ENCODE measurements at regions not wholly inside any gene's neighbourhood (a gene's known extent, or its start where the extent isn't known, plus 50 kb on each side); places are given as distances from the start of the nearest gene placed in this dataset.
A peak's percentile ranks its signal among the peaks of the same experiment; 100 is the strongest.
"Not testable (repeated sequence)": the region's sequence is repeated elsewhere in the genome, so short reads cannot be mapped to it uniquely, and the experiment has no call there.

DNA sequence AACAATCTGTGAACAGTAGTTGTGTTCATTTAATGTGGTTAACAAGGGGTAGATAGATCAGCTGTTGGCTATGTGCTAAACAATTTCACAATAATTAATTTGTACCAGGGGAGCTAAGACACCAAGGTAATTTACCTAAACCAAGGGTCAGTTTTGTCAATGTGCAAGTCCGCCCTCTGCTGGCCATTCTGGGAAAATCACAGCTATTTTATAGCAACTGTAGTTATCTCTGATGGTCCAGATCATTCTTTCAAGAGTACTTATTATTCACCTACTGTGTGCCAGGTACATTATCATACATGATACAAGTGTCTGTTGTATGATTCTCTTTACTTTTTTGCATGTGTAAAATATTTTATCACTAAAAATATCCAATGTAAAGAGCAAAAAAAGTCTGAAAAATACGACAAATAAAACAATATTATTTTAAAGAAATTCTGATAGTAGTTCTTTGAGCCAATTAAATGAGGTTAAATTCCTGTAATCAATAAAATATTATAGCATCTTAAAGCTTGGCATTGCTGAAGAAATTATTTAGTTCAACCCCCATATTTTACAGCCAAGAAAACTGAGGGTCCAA lies 312.3 kb upstream of the FAM78B start:
- Mint-ChIP-seq H3K27me3 (no peaks in the 10 kb centered on the region), H3K4me1 (no peaks in the 10 kb centered on the region), H3K4me3 (no peak overlapping the region), H3K27ac (no peak overlapping the region), H3K9me3 (no peaks in the 10 kb centered on the region), H3K36me3 (no peaks in the 10 kb centered on the region)
- peak; percentile 70 for DNase-seq
- CTCF ChIA-PET: interaction anchor here (0.6 to 4.6 kb wide), 12 partner anchors 10 to 1079 kb away, joined by 3 to 59 read pairs (median 4); no protein-coding TSS in a partner anchor

DNA sequence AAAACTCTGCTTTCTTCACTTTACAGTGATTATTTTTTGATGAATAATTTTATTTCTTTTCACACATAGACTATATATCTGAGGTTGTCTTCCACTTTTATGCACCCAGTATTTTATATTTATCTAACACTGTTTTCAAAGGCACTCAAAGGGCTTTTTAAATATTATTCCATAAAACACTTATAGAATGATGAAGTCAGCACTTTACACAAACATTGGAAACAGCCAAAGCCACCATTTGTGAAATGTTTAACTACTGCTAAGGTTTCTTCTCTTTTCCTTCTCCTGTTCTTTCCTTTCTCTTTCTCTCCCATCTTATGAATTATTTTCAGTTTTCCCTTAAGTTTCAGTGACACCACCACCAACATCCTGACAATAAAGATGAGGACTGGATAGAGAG lies 317.7 kb upstream of the FAM78B start:
- Mint-ChIP-seq H3K4me1 (peaks cover 12% of the 10 kb centered on the region), H3K36me3 (no peaks in the 10 kb centered on the region), H3K27ac (no peak overlapping the region), H3K4me3 (no peak overlapping the region), H3K9me3 (no peaks in the 10 kb centered on the region), H3K27me3 (no peaks in the 10 kb centered on the region)
- no peak for DNase-seq
- CTCF ChIA-PET: no interaction called here

DNA sequence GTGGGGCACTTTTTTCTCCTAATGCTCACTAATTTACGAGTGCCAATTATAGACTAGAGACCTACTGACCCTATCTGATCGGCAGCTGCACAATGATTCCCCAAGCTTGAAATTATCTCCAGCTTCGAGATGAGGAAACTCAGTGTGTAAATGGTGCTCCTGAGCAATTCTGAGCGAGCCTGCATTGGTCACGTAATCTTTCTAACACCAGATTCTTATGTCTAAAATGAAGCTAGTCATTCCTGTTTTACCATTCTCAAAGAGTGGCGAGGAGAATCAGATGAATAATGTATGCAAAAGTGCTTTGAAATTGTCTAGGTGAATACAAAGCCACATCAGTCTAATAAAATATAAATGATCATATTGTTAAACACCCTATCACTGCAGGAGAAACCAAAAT lies 318.1 kb upstream of the FAM78B start:
- Mint-ChIP-seq H3K36me3 (no peaks in the 10 kb centered on the region), H3K27me3 (no peaks in the 10 kb centered on the region), H3K27ac (no peak overlapping the region), H3K9me3 (no peaks in the 10 kb centered on the region), H3K4me1 (peaks cover 12% of the 10 kb centered on the region), H3K4me3 (no peak overlapping the region)
- CTCF ChIA-PET: no interaction called here
- no peak for DNase-seq

DNA sequence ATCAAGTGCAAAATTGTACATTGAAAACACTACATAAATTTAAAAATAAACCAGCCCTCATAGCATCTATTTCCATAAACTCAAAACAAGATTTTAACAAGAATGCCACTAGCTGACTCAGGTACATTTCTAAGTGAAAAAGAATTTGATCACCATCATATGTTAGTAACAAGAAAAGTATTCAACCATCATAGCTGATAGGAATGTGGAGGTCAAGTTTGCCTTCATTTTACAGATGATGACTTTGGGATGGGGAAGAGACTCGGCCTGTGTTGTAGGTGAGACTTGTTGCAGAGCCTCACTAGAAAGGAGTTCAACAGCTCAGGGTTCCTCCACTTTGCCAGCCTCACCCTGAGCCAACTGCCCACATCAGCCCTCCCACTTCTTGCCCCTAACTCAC lies 318.8 kb upstream of the FAM78B start:
- Mint-ChIP-seq H3K27ac (no peak overlapping the region), H3K4me1 (peaks cover 12% of the 10 kb centered on the region), H3K9me3 (no peaks in the 10 kb centered on the region), H3K36me3 (no peaks in the 10 kb centered on the region), H3K27me3 (no peaks in the 10 kb centered on the region), H3K4me3 (no peak overlapping the region)
- CTCF ChIA-PET: no interaction called here
- DNase-seq: no peak

DNA sequence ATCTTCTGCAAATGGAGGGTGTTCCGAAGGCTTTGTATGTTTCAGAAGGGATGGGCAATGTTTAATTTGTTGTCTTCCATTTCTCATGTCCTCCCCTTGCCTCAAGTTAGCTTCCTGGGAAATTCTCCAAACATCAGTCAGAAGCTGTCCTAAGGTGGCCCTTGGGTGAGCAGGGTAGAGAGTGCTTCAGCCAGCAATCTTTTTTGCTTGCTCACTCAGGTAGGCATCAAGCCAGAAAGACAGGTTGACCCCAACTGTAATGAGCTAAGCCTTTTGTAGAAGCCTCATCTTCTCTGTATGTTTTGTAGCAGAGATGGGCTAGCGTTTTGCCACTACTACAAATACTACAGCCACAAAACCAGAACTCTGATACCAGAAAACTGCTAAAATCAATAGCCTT lies 321.5 kb upstream of the FAM78B start:
- no peak overlapping the region for H3K27ac Mint-ChIP-seq

DNA sequence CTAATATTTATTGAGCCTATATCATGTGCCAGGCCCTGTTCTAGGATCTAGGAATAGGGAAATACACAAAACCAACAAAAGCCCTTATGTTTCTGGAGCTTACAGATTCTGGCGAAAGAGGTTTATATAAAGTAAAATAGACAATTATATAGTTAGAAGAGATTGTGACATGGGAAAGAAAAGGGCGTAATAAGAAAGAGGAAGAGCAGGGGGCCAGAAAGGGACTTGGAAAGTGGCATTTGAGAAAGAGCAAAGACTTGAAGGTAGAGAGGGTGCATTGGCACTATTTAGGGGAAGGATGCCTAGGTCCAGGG lies 322.5 kb upstream of the FAM78B start:
- CTCF ChIA-PET: interaction anchor here (1.1 to 2.5 kb wide), 4 partner anchors 9 to 387 kb away, joined by 3 to 15 read pairs (median 4); partner anchors contain the start of gene TADA1
- Mint-ChIP-seq H3K27me3 (peaks cover 10% of the 10 kb centered on the region), H3K36me3 (no peaks in the 10 kb centered on the region), H3K4me1 (peaks cover 12% of the 10 kb centered on the region), H3K4me3 (no peak overlapping the region), H3K9me3 (peaks cover 4% of the 10 kb centered on the region), H3K27ac (no peak overlapping the region)
- DNase-seq: no peak

More for the DNA sequence above, 321.5 kb upstream of the FAM78B start:
- Mint-ChIP-seq H3K4me1 (peaks cover 12% of the 10 kb centered on the region), H3K36me3 (no peaks in the 10 kb centered on the region), H3K27me3 (peaks cover 10% of the 10 kb centered on the region), H3K4me3 (no peak overlapping the region), H3K9me3 (peaks cover 4% of the 10 kb centered on the region)
- CTCF ChIA-PET: interaction anchor here (2.5 kb wide), 1 partner anchor 9 kb away, joined by 15 read pairs; no protein-coding TSS in a partner anchor
- no peak for DNase-seq

DNA sequence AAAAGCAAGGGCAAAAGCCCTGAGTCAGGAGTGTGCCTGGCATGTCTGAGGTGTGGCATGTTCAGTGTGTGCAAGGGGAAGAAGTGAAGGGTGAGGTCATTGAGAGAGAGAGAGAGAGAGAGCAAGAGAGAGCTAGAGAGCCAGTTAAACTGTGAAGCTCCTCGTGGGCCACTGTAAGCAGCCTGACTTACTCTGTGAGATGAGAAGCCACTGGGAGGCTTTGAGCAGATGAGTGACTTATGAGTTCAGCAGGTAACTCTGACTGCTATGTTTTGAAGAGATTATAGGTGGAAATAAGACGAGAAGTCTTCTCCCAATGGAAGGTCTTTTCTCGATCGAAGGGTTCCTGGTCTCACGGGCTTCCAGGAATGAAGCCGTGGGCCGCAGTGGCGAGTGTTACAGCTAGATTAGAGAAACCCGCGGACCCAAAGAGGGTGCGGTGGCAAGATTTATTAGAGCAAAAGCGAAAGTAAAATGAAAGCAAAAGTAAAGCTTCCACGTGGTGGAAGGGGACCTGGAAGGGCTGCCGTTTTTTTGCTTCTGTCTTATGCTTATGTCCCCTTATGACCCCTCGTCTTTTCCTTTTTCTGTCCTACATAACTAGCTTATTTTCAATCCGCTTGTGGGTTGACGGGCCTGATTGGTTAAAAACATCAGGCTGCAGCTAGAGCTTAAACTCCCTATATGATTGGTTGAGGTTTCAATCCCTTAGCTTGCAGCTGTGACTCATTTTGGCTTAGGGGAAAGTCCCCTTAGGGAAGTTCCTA lies 323.1 kb upstream of the FAM78B start:
- H3K27ac Mint-ChIP-seq: no peak overlapping the region
- peaks cover 10% of the 10 kb centered on the region for H3K27me3 Mint-ChIP-seq
- DNase-seq: peak; percentile 61
- no peaks in the 10 kb centered on the region for H3K36me3 Mint-ChIP-seq
- no peak overlapping the region for H3K4me3 Mint-ChIP-seq
- peaks cover 12% of the 10 kb centered on the region for H3K4me1 Mint-ChIP-seq
- H3K9me3 Mint-ChIP-seq: peaks cover 4% of the 10 kb centered on the region
- CTCF ChIA-PET: interaction anchor here (1.1 to 2.5 kb wide), 4 partner anchors 9 to 387 kb away, joined by 3 to 15 read pairs (median 4); partner anchors contain the start of gene TADA1

DNA sequence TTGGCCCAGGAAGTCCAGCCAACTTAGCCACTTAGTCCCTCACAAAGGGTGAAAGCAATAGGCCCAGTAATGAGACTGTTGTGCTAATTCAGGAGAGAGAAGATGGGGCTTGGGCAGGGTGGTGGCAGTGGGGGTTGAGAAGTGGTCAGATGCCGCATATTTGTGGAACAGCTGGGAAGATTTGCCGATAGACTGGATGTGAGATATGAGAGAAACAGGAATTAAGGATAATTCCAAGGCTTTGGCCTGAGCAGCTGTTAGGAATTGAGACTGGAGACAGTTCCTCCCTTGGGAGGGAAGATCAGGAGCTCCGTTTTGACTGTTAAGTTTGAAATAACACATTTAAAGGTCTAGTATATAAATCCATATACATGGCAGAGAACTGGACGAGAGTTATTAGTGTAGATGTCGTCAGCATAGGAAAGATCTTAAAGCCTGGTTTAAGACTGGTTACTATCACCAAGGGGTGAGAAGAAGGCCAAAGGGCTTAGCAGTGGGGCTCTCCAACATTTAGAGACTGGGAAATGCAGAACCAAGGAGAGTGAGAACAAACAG lies 323.7 kb upstream of the FAM78B start:
- no peak for DNase-seq
- no peaks in the 10 kb centered on the region for H3K36me3 Mint-ChIP-seq
- H3K4me3 Mint-ChIP-seq: no peak overlapping the region
- H3K4me1 Mint-ChIP-seq: peaks cover 12% of the 10 kb centered on the region
- CTCF ChIA-PET: interaction anchor here (1.1 to 2.5 kb wide), 4 partner anchors 10 to 386 kb away, joined by 3 to 15 read pairs (median 4); partner anchors contain the start of gene TADA1
- peaks cover 10% of the 10 kb centered on the region for H3K27me3 Mint-ChIP-seq
- H3K27ac Mint-ChIP-seq: no peak overlapping the region
- peaks cover 4% of the 10 kb centered on the region for H3K9me3 Mint-ChIP-seq

DNA sequence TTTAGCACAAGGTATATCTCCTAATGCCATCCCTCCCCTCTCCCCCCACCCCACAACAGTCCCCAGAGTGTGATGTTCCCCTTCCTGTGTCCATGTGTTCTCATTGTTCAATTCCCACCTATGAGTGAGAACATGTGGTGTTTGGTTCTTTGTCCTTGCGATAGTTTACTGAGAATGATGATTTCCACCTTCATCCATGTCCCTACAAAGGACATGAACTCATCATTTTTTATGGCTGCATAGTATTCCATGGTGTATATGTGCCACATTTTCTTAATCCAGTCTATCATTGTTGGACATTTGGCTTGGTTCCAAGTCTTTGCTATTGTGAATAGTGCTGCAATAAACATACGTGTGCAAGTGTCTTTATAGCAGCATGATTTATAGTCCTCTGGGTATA lies 327.0 kb upstream of the FAM78B start:
- CTCF ChIA-PET, H3K27ac Mint-ChIP-seq, H3K4me3 Mint-ChIP-seq, DNase-seq, H3K4me1 Mint-ChIP-seq, H3K9me3 Mint-ChIP-seq, H3K36me3 Mint-ChIP-seq: not testable (repeated sequence)
- peaks cover 13% of the 10 kb centered on the region for H3K27me3 Mint-ChIP-seq

DNA sequence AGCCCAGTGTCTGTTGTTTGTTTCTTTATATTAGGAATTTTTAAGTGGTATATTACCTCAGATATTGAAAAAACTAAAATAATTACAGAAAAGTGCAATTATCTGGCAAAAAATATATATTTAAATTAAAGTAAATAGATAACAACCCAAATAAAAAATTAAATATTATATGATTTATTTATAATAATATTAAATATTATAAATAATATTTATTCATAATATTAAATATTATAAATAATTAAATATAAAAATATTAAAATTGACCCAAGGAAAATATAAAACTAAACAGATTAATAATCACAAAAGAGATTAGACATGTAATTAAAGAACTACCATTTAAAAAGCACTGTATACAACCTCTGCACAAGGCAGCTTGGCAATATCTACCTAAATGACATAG lies 331.9 kb upstream of the POGK start:
- Mint-ChIP-seq H3K27ac (no peak overlapping the region), H3K27me3 (no peaks in the 10 kb centered on the region), H3K36me3 (no peaks in the 10 kb centered on the region), H3K4me3 (no peak overlapping the region), H3K4me1 (no peaks in the 10 kb centered on the region), H3K9me3 (no peaks in the 10 kb centered on the region)
- DNase-seq: no peak
- CTCF ChIA-PET: no interaction called here

DNA sequence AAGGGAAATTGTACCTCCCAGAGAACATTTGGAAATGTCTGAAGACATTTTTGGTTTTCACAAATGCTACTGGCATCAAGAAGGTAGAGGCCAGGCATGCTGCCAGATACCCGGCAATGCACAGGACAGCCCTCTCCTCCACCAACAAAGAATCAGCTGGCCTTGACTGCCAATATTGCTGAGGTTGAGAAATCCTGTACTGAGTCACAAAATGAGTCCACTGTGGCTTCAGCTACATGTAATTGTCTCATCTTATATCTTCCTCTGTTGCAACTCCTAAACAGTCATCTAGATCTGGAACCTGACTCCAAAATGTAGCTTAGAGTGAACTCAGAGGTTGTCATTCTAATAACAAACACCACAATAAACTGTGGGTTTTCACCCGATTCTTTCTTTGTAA lies 327.5 kb upstream of the POGK start:
- H3K4me3 Mint-ChIP-seq: no peak overlapping the region
- peaks cover 3% of the 10 kb centered on the region for H3K27me3 Mint-ChIP-seq
- H3K4me1 Mint-ChIP-seq: no peaks in the 10 kb centered on the region
- H3K36me3 Mint-ChIP-seq: no peaks in the 10 kb centered on the region
- H3K9me3 Mint-ChIP-seq: no peaks in the 10 kb centered on the region
- no peak overlapping the region for H3K27ac Mint-ChIP-seq
- CTCF ChIA-PET: no interaction called here
- no peak for DNase-seq

DNA sequence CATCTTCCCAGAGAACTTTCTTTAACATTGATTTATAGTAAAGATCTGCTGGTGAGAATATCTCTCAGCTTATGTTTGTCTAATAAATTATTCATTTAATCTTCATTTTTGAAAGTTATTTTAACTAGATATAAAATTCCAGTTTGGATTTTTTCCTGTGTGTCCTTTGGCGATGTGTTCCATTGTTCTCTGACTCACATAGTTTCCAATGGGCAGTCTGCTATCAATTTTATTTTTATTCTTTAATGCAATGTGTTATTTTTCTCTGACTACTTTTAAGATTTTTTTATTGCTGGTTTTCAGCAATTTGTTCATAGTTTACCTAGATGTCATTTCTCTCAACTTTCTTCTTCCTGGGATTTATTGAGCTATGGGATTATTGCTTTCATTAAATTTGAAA lies 325.2 kb upstream of the POGK start:
- CTCF ChIA-PET: interaction anchor here (0.6 kb wide), 1 partner anchor 297 kb away, joined by 3 read pairs; no protein-coding TSS in a partner anchor
- H3K27me3 Mint-ChIP-seq: peaks cover 3% of the 10 kb centered on the region
- H3K4me3 Mint-ChIP-seq: no peak overlapping the region
- no peak overlapping the region for H3K27ac Mint-ChIP-seq
- DNase-seq: no peak
- H3K9me3 Mint-ChIP-seq: no peaks in the 10 kb centered on the region
- no peaks in the 10 kb centered on the region for H3K4me1 Mint-ChIP-seq
- no peaks in the 10 kb centered on the region for H3K36me3 Mint-ChIP-seq

DNA sequence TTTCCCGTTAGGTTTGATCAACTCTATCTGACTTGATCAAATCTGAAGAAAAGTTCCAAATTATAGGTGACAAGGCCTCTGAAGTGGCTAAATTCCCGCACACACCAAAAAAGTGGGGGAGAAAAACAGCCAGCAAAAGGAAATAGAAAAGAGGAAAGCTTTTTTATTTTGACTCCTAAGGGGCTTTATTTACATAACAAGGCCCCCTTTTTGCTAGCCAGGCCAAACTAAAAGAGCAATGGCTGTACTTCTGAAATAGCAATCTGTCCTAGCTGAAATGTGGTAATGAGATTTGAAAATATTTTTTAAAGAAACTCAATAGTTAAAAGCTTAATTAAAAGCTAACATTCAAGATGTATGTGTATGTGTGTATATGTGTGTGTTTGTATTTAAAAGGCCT lies 311.5 kb upstream of the POGK start:
- Mint-ChIP-seq H3K4me3 (no peak overlapping the region), H3K27me3 (peaks cover 4% of the 10 kb centered on the region), H3K27ac (no peak overlapping the region), H3K4me1 (no peaks in the 10 kb centered on the region), H3K36me3 (no peaks in the 10 kb centered on the region), H3K9me3 (no peaks in the 10 kb centered on the region)
- CTCF ChIA-PET: interaction anchor here (1.9 kb wide), 1 partner anchor 16 kb away, joined by 4 read pairs; no protein-coding TSS in a partner anchor
- DNase-seq: no peak

DNA sequence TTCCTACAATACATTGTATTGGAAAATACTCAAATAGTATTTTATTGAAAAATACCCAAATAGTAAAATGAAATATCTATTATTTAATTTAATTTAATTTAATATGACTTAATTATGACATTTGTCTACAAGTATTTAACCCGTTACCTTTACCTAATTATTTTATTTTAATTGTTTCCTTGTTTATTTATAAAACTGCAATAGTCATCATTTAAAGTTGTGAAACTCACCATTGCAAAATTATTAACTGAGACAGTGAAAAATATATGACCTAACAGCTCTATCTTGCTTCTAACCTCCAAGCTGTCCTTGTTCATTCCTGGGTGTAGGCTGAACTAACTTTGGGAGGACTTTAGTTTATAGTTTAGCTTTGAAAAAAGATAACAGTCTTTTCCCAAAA lies 300.6 kb upstream of the POGK start:
- no peaks in the 10 kb centered on the region for H3K36me3 Mint-ChIP-seq
- H3K4me3 Mint-ChIP-seq: no peak overlapping the region
- no peaks in the 10 kb centered on the region for H3K27me3 Mint-ChIP-seq
- H3K4me1 Mint-ChIP-seq: no peaks in the 10 kb centered on the region
- no peak overlapping the region for H3K27ac Mint-ChIP-seq
- DNase-seq: no peak
- CTCF ChIA-PET: no interaction called here
- peaks cover 1% of the 10 kb centered on the region for H3K9me3 Mint-ChIP-seq

DNA sequence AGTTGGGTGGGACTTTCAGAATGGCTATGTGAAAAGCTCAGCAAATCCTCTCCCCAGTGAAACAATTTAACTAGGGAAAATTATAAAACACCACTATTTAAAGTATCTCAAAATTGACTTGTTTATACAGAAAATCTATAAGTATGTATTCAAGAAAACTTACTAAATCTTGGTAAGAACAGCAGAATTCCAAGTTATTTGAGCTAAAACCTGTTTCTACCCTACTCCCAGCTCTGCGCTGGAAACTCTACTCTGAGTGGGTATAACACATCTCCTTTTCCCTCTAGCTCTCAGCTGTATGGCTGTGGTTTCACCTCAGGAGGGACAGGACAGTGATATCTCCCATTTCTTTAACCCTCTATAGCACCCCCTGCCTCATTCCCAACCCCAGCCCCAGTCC lies 295.2 kb upstream of the POGK start:
- peaks cover 3% of the 10 kb centered on the region for H3K9me3 Mint-ChIP-seq
- no peaks in the 10 kb centered on the region for H3K27me3 Mint-ChIP-seq
- no peak overlapping the region for H3K4me3 Mint-ChIP-seq
- H3K27ac Mint-ChIP-seq: no peak overlapping the region
- H3K36me3 Mint-ChIP-seq: no peaks in the 10 kb centered on the region
- no peak for DNase-seq
- CTCF ChIA-PET: interaction anchor here (1.4 kb wide), 1 partner anchor 16 kb away, joined by 4 read pairs; no protein-coding TSS in a partner anchor
- H3K4me1 Mint-ChIP-seq: no peaks in the 10 kb centered on the region
